OCI-LY3 (cell line): ENCODE measurements at regions not wholly inside any gene's neighbourhood (a gene's known extent, or its start where the extent isn't known, plus 50 kb on each side); places are given as distances from the start of the nearest gene placed in this dataset.

Experiments used
- CTCF ChIP-seq: fragments of 200-600, 300-600 bp; sonication (generic); IDR thresholded peaks from 2 replicates; pipeline ENCODE4 v1.5.1; 2014; ENCODE audit warnings: antibody characterized with exemption, low read length, low read depth
- EZH2phosphoT487 ChIP-seq: fragments of 200-600 bp; shearing (Covaris generic); IDR thresholded peaks from 2 replicates; pipeline ENCODE4 v1.6.1; 2018; ENCODE audit warnings: antibody characterized with exemption, mixed run types, low read depth

- TF ChIP-seq CTCF, result no peak
- TF ChIP-seq EZH2phosphoT487, result no peak
Observed at GRCh38 chr2:217711188-217711587, 291.6 kb downstream of the TNS1 start.
